GM23248 (cell line): ENCODE measurements at regions not wholly inside any gene's neighbourhood (a gene's known extent, or its start where the extent isn't known, plus 50 kb on each side); places are given as distances from the start of the nearest gene placed in this dataset.
"Not testable (repeated sequence)": the region's sequence is repeated elsewhere in the genome, so short reads cannot be mapped to it uniquely, and the experiment has no call there.

ENCODE experiments used
- DNase-seq: peaks from one replicate; pipeline ENCODE4 v3.0.0-alpha.2; 2015
- H2AFZ ChIP-seq: fragments of 200-600 bp; sonication (generic); 2 replicates; pipeline ENCODE4 v1.6.1; 2016; ENCODE audit warnings: antibody characterized with exemption
- H3F3A ChIP-seq: fragments of 200-600 bp; sonication (generic); 2 replicates; pipeline ENCODE4 v1.6.1; 2016; ENCODE audit warnings: mild to moderate bottlenecking, antibody characterized with exemption, mixed run types; ENCODE audit not compliant: insufficient read depth
- H3K27ac ChIP-seq: fragments of 200-600 bp; sonication (generic); 2 replicates; pipeline ENCODE4 v1.5.1; 2016; ENCODE audit warnings: mild to moderate bottlenecking
- H3K27me3 ChIP-seq: fragments of 200-600 bp; sonication (generic); replicated peaks from 2 replicates; pipeline ENCODE4 v1.6.1; 2016; ENCODE audit warnings: mild to moderate bottlenecking; ENCODE audit not compliant: insufficient read depth
- H3K36me3 ChIP-seq: fragments of 200-600 bp; sonication (generic); 2 replicates; pipeline ENCODE4 v1.6.1; 2016; ENCODE audit warnings: low read depth, mild to moderate bottlenecking
- H3K4me1 ChIP-seq: fragments of 200-600 bp; sonication (generic); 2 replicates; pipeline ENCODE4 v1.6.1; 2016; ENCODE audit warnings: mild to moderate bottlenecking; ENCODE audit not compliant: insufficient read depth
- H3K4me2 ChIP-seq: fragments of 200-600 bp; sonication (generic); one replicate; pipeline ENCODE4 v1.6.1; 2016; ENCODE audit warnings: mild to moderate bottlenecking; ENCODE audit not compliant: unreplicated experiment
- H3K4me3 ChIP-seq: fragments of 200-600 bp; sonication (generic); 2 replicates; pipeline ENCODE4 v1.5.1; 2016; ENCODE audit warnings: mild to moderate bottlenecking
- H3K79me2 ChIP-seq: fragments of 200-600 bp; sonication (generic); 2 replicates; pipeline ENCODE4 v1.6.1; 2016; ENCODE audit warnings: mild to moderate bottlenecking; ENCODE audit not compliant: insufficient read depth
- H3K9ac ChIP-seq: fragments of 200-600 bp; sonication (generic); 2 replicates; pipeline ENCODE4 v1.6.1; 2016; ENCODE audit warnings: mild to moderate bottlenecking
- H3K9me2 ChIP-seq: fragments of 200-600 bp; sonication (generic); 2 replicates; pipeline ENCODE4 v1.6.1; 2016; ENCODE audit warnings: mixed run types, mild to moderate bottlenecking, moderate library complexity; ENCODE audit not compliant: insufficient read depth
- H3K9me3 ChIP-seq: fragments of 200-600 bp; sonication (generic); one replicate; pipeline ENCODE4 v1.6.1; 2017; ENCODE audit warnings: low read depth
- H4K20me1 ChIP-seq: fragments of 200-600 bp; sonication (generic); 2 replicates; pipeline ENCODE4 v1.6.0; 2016; ENCODE audit not compliant: insufficient read depth
- EZH2 ChIP-seq: fragments of 200-600 bp; sonication (generic); IDR thresholded peaks from 2 replicates; pipeline ENCODE4 v1.6.1; 2018; ENCODE audit warnings: antibody characterized with exemption, mild to moderate bottlenecking; ENCODE audit not compliant: insufficient read depth, poor library complexity, severe bottlenecking
- EZH2phosphoT487 ChIP-seq: fragments of 200-600 bp; sonication (generic); IDR thresholded peaks from 2 replicates; pipeline ENCODE4 v1.6.1; 2018; ENCODE audit warnings: antibody characterized with exemption, moderate library complexity, mild to moderate bottlenecking, low read depth; ENCODE audit not compliant: insufficient read depth
- WGBS, 2 experiments: methylation state at CpG; one replicate each; pipeline ENCODE4 v1.1.6; 2015 to 2017; ENCODE audit warnings: low lambda C conversion rate in 2 of 2, low coverage in 1 of 2; ENCODE audit errors: missing lambda C conversion rate in 2 of 2; 5-methylcytosine and 5-hydroxymethylcytosine counted together
- in situ Hi-C: fragments of 300-500 bp; cut with MboI; formaldehyde crosslinking; loops from 2 replicates; pipeline ENCODE4 v1.15.0; 2020

DNA sequence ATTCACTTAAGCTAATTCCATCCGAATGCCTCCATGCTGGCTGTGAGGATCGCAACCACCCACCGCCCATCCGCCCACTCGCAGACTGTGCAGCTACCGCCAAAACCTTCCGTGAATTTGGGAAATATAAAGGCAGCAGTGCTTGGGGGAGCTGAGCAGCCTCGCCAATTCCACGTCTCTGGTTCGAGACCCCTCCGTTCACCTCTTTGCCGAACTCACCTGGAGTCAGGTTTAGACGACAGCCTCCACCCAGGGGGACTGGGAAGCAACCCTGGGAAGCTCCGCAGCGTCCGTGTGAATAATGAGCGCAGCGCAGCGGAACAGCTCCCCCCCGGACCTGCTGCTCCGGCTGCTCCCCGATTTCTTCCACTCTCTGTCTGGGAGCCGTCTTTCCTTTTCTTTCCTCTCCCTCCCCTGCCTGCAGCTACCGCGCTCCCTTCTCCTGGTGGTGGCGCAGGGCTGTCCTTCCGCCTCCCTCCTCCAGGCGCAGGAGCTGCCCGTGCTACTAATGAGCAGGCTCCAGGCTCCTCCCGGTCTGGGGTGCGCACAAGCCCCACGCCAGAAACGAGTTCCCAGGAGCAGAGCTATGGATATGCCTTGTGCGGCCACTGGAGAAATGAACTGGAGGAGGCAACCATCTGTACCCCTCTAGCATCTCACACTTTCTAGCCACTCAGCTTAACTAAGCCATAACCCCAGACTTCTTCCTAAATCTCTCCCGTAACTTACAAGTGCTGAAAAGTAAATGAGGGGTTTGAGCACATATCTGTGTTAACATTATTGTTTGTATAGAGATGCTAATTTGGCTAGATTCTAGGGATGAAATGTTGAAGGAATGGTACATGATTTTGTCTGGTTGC, 107.3 kb downstream of the XKR3 start:
- no peak overlapping the region for H3K4me2 ChIP-seq
- H4K20me1 ChIP-seq = no peaks in the 10 kb centered on the region
- no peaks in the 10 kb centered on the region for H3K36me3 ChIP-seq
- no peak overlapping the region for H3K9ac ChIP-seq
- H2AFZ ChIP-seq = no peak overlapping the region
- in situ Hi-C loops = no loop called here
- no peaks in the 10 kb centered on the region for H3K79me2 ChIP-seq
- H3K4me3 ChIP-seq = no peak overlapping the region
- H3K27me3 ChIP-seq = no peaks in the 10 kb centered on the region
- peak; percentile 0 for DNase-seq
- no peaks in the 10 kb centered on the region for H3K9me2 ChIP-seq
- no peak overlapping the region for H3K27ac ChIP-seq
- 13 to 19% methylated on average over 25 to 35 of the region's 35 CpGs for WGBS, 2 experiments
- H3K4me1 ChIP-seq = no peaks in the 10 kb centered on the region
- no peaks in the 10 kb centered on the region for H3F3A ChIP-seq
- no peak for TF ChIP-seq EZH2
- TF ChIP-seq EZH2phosphoT487 = no peak
- H3K9me3 ChIP-seq = no peaks in the 10 kb centered on the region

DNA sequence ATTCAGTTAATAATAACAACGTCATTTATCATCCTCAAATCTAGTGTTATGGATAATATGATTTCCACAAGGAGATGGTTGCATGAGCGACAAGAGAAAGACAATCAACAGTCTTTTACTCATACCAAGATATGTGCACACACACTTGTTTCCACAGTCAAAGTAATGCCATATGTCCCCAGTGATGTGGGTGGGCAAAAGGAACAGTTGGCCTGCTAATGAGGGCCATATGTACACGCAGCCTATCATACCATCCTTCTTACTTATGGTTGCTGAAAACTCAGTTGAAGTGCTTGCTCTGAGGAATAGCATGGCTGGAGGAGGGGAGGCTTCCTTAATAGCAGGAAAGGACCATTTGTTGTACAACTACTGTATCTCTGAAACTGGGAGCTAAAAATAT, 110.6 kb downstream of the XKR3 start:
- whole genome bisulfite sequencing, 2 experiments = 29 to 30% methylated on average over 3 of the region's 3 CpGs
- H3K4me3 ChIP-seq = not testable (repeated sequence)

DNA sequence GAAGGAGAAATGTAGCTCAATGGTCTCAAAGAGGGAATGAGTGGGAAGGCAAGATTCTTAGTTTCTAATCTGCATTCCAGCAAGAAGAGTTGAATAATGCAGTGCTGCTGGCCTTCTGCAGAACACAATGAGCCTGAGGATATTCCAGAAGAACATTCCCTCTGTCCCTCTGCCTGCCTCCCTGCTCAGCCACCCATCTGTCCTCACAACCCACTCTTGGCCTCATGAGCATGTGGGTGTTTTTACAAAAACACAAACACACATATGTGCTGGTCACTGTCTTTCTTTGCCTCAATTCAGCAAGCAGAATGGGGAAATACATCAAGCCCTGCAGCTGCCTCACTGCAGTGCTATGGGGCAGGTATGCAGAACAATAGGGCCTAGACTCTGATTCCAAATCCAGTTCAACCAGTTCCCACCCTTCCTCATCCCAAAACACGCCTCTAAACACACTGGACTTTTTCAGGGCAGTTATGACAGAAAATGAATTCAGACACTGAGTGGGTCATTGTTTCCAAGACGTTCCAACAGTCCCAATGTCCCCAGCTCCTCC, 109.8 kb upstream of the CCT8L2 start:
- H3K4me2 ChIP-seq, H3K9me2 ChIP-seq, H3K27ac ChIP-seq, H3K36me3 ChIP-seq, H3K27me3 ChIP-seq, H4K20me1 ChIP-seq, H3K9ac ChIP-seq, DNase-seq, H3K79me2 ChIP-seq, H2AFZ ChIP-seq, in situ Hi-C loops, H3K4me1 ChIP-seq, H3K4me3 ChIP-seq, H3K9me3 ChIP-seq, H3F3A ChIP-seq: not testable (repeated sequence)
- WGBS, 2 experiments = 2 to 3% methylated on average over 2 of the region's 2 CpGs

More for the DNA sequence above, 110.6 kb downstream of the XKR3 start:
- H3K27me3 ChIP-seq, H3K9me3 ChIP-seq, DNase-seq, H3K79me2 ChIP-seq, H3K9ac ChIP-seq, H3F3A ChIP-seq, in situ Hi-C loops, H4K20me1 ChIP-seq, H3K27ac ChIP-seq, H3K4me1 ChIP-seq, H3K9me2 ChIP-seq, H3K36me3 ChIP-seq, H3K4me2 ChIP-seq, H2AFZ ChIP-seq: not testable (repeated sequence)

DNA sequence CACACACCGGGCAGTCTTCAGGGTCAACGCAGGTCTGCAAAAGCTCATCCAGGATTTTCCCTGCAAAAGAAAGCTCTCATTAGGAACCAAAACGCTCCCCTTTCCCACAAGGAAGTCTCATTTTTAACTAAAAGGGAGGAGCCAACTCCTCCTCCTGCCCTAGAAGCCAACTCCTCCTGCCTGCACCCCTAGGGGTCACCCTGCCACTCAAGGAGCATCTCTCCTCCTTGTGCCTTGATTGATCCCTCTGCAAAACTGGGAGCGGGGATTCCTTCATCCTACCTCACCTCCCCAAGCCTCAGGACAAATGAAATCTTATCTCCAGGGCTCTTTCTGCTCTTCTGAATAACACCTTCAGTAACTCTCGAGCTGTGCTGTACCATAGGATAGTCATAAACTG, 107.8 kb upstream of the CCT8L2 start:
- H3K36me3 ChIP-seq, H3K4me2 ChIP-seq, DNase-seq, H3K9me2 ChIP-seq, H3K4me1 ChIP-seq, H3K27me3 ChIP-seq, H3K9me3 ChIP-seq, H3K79me2 ChIP-seq, H3K4me3 ChIP-seq, H3K9ac ChIP-seq, in situ Hi-C loops, H2AFZ ChIP-seq, H3F3A ChIP-seq, H4K20me1 ChIP-seq, H3K27ac ChIP-seq: not testable (repeated sequence)
- 19 to 25% methylated on average over 5 of the region's 5 CpGs for WGBS, 2 experiments

GRCh38 chr22:16699326-16699725, 106.7 kb upstream of the CCT8L2 start:
- Histone ChIP-seq H3K4me2 (no peak overlapping the region), H3K4me1 (no peaks in the 10 kb centered on the region), H3K27ac (no peak overlapping the region), H3K4me3 (no peak overlapping the region), H3F3A (no peaks in the 10 kb centered on the region), H3K27me3 (no peaks in the 10 kb centered on the region), H3K79me2 (no peaks in the 10 kb centered on the region), H3K9me2 (no peaks in the 10 kb centered on the region), H3K36me3 (no peaks in the 10 kb centered on the region), H3K9ac (no peak overlapping the region), H3K9me3 (no peaks in the 10 kb centered on the region), H4K20me1 (no peaks in the 10 kb centered on the region), H2AFZ (no peak overlapping the region)
- DNase-seq = no peak
- 25 to 34% methylated on average over 5 of the region's 5 CpGs for WGBS, 2 experiments
- TF ChIP-seq EZH2 (no peak), EZH2phosphoT487 (no peak)
- in situ Hi-C loops = no loop called here

- 77% methylated on average over 29 to 32 of the region's 32 CpGs for WGBS, 2 experiments
- H3F3A ChIP-seq, DNase-seq, H3K4me2 ChIP-seq, H4K20me1 ChIP-seq, H3K36me3 ChIP-seq, H3K79me2 ChIP-seq, in situ Hi-C loops, H3K9me3 ChIP-seq, H3K4me3 ChIP-seq, H3K4me1 ChIP-seq, H2AFZ ChIP-seq, H3K9ac ChIP-seq, H3K9me2 ChIP-seq, H3K27ac ChIP-seq, H3K27me3 ChIP-seq: not testable (repeated sequence)
Measured at GRCh38 chr22:16697492-16698044, 105.0 kb upstream of the CCT8L2 start.

- H3K4me1 ChIP-seq, H3K4me2 ChIP-seq, H3K4me3 ChIP-seq, H3K36me3 ChIP-seq, H3F3A ChIP-seq, DNase-seq, H3K27me3 ChIP-seq, H3K27ac ChIP-seq, in situ Hi-C loops, H3K79me2 ChIP-seq, H4K20me1 ChIP-seq, H2AFZ ChIP-seq, H3K9ac ChIP-seq, H3K9me3 ChIP-seq, H3K9me2 ChIP-seq: not testable (repeated sequence)
- WGBS, 2 experiments = 63 to 64% methylated on average over 6 to 10 of the region's 12 CpGs
Measured at GRCh38 chr22:16696900-16697299, 104.3 kb upstream of the CCT8L2 start.
